ENCODE measurements at regions not wholly inside any gene's neighbourhood (a gene's known extent, or its start where the extent isn't known, plus 50 kb on each side); places are given as distances from the start of the nearest gene placed in this dataset.

DNA sequence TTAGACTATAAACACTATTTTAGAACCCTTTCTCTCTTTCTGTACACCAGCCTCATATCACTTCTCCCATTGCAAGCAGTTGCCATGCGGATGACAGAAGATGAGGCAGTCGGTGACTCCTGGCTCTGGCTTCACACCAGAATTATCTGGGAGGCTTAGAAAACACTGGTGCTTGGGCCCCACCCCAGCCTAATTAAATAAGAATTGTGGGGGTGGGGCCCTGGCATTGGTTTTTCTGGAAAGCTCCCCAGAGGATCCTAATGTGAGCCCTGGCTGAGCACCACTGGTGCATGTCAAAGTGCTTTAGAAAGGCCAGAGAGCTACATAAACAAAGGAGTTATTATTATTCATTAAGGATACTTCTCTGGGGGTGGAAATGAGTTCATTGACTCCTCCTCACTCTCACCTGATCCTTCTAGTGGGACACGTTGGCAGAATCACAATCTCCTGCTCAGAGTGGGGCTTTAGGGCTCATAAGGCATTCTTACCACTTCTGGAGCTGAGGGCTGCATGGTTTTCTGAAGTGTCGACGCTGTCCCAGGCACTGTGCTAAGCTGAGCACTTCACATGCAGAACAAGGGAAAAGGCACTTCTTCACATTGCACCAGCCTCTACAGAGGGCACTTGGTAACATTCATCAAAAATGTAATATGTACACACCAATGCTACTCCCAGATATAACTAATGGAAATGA, 188.5 kb upstream of the TLE3 start:
- no peaks in the 10 kb centered on the region for H3K36me3 Mint-ChIP-seq (ENCODE audit: insufficient read depth in 1 of 3, low read depth in 3 of 3)
- Histone ChIP-seq H2BK120ac (ENCODE audit: low read depth, low read length, poor library complexity, severe bottlenecking) (no peak overlapping the region), H3K79me1 (ENCODE audit: insufficient read depth, low read depth, low read length, poor library complexity, severe bottlenecking) (no peaks in the 10 kb centered on the region), H3K27ac (ENCODE audit: insufficient read length, low read depth, low read length) (no peak overlapping the region), H3K9ac (ENCODE audit: extremely low read depth, insufficient read length, low read length) (no peak overlapping the region), H4K20me1 (ENCODE audit: control insufficient read depth, insufficient read depth, insufficient read length) (no peaks in the 10 kb centered on the region), H3K14ac (ENCODE audit: insufficient read depth, low read length) (no peak overlapping the region), H3K4me1 (ENCODE audit: insufficient read depth, low read length) (no peaks in the 10 kb centered on the region; the same call in 1 of the 2 replicates), H4K8ac (replicated peaks; ENCODE audit: insufficient read length, low read depth, low read length) (no peak overlapping the region), H3K4me2 (ENCODE audit: insufficient read depth, insufficient read length, low read length) (peak overlapping the region; percentile 4), H4K91ac (ENCODE audit: insufficient read length, low read depth, low read length) (no peak overlapping the region), H2BK12ac (ENCODE audit: insufficient read length, low read depth, low read length) (no peak overlapping the region), H3T11ph (ENCODE audit: low read length) (no peak overlapping the region), H2BK15ac (ENCODE audit: low read depth, low read length) (no peak overlapping the region), H2AK5ac (ENCODE audit: insufficient read length, low read length) (no peak overlapping the region), H3K9me3 (ENCODE audit: control insufficient read depth, low read depth, low read length) (no peaks in the 10 kb centered on the region), H3K23me2 (ENCODE audit: insufficient read length, low read depth, low read length, poor library complexity, severe bottlenecking) (no peaks in the 10 kb centered on the region), H4K5ac (ENCODE audit: insufficient read length, low read depth, low read length) (no peak overlapping the region), H3K27me3 (ENCODE audit: insufficient read depth, low read length) (no peaks in the 10 kb centered on the region), H3K4ac (ENCODE audit: low read depth, low read length) (no peak overlapping the region), H3K56ac (ENCODE audit: insufficient read length, low read depth, low read length) (no peak overlapping the region), H3K23ac (ENCODE audit: insufficient read length, low read depth, low read length) (no peak overlapping the region), H2BK20ac (ENCODE audit: low read depth, low read length, poor library complexity, severe bottlenecking) (no peak overlapping the region), H2BK5ac (ENCODE audit: insufficient read length, low read length) (no peak overlapping the region), H2AFZ (ENCODE audit: low read length) (no peak overlapping the region), H3K18ac (ENCODE audit: insufficient read length, low read depth, low read length) (no peak overlapping the region), H3K79me2 (ENCODE audit: insufficient read depth, low read length) (no peaks in the 10 kb centered on the region)
- no peak for DNase-seq
- TF ChIP-seq, protein P1, sequence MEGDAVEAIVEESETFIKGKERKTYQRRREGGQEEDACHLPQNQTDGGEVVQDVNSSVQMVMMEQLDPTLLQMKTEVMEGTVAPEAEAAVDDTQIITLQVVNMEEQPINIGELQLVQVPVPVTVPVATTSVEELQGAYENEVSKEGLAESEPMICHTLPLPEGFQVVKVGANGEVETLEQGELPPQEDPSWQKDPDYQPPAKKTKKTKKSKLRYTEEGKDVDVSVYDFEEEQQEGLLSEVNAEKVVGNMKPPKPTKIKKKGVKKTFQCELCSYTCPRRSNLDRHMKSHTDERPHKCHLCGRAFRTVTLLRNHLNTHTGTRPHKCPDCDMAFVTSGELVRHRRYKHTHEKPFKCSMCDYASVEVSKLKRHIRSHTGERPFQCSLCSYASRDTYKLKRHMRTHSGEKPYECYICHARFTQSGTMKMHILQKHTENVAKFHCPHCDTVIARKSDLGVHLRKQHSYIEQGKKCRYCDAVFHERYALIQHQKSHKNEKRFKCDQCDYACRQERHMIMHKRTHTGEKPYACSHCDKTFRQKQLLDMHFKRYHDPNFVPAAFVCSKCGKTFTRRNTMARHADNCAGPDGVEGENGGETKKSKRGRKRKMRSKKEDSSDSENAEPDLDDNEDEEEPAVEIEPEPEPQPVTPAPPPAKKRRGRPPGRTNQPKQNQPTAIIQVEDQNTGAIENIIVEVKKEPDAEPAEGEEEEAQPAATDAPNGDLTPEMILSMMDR (conservative IDR thresholded peaks at IDR 0.05), result no peak
- no peak overlapping the region for H3K4me3 Mint-ChIP-seq
- peak overlapping the region in 1 of 3 experiments; percentile 44; a peak in 1 of 7 replicates for H3K27ac Mint-ChIP-seq
- no peaks in the 10 kb centered on the region for H3K9me3 Mint-ChIP-seq
- peaks cover 37 to 42% of the 10 kb centered on the region in 2 experiments for H3K4me1 Mint-ChIP-seq
- WGBS (ENCODE audit: extremely low coverage, insufficient read length, low lambda C conversion rate), result no CpG with 5 or more reads among the region's 5 CpGs
- H3K27me3 Mint-ChIP-seq (ENCODE audit: low read depth), result peaks cover 10% of the 10 kb centered on the region
